Smooth muscle cell (in vitro differentiated cells): ENCODE measurements at regions not wholly inside any gene's neighbourhood (a gene's known extent, or its start where the extent isn't known, plus 50 kb on each side); places are given as distances from the start of the nearest gene placed in this dataset.

Source experiments
- DNase-seq: peaks from one replicate; lab custom pipeline; 2025; ENCODE audit not compliant: unreplicated experiment; lab: John Stamatoyannopoulos, UW
- H2AFZ ChIP-seq: fragments of 200-600 bp; sonication (generic); 2 replicates; pipeline ENCODE4 v1.6.0; 2016; ENCODE audit warnings: antibody characterized with exemption, low read depth, mild to moderate bottlenecking
- H3F3A ChIP-seq: fragments of 200-600 bp; sonication (generic); 2 replicates; pipeline ENCODE4 v1.6.0; 2017; ENCODE audit warnings: antibody characterized with exemption, low read depth
- H3K27ac ChIP-seq: fragments of 200-600 bp; sonication (generic); 2 replicates; pipeline ENCODE4 v1.5.1; 2016; ENCODE audit warnings: low read depth, mild to moderate bottlenecking
- H3K27me3 ChIP-seq: fragments of 200-600 bp; sonication (generic); 2 replicates; pipeline ENCODE4 v1.6.1; 2016; ENCODE audit warnings: low read depth, mild to moderate bottlenecking
- H3K36me3 ChIP-seq: fragments of 200-600 bp; sonication (generic); 2 replicates; pipeline ENCODE4 v1.5.1; 2016; ENCODE audit warnings: low read depth
- H3K4me1 ChIP-seq: fragments of 200-600 bp; sonication (generic); 2 replicates; pipeline ENCODE4 v1.5.1; 2016; ENCODE audit warnings: low read depth
- H3K4me2 ChIP-seq: fragments of 200-600 bp; sonication (generic); 2 replicates; pipeline ENCODE4 v1.6.0; 2016; ENCODE audit warnings: mild to moderate bottlenecking
- H3K4me3 ChIP-seq: fragments of 200-600 bp; sonication (generic); 2 replicates; pipeline ENCODE4 v1.5.1; 2016; ENCODE audit warnings: mild to moderate bottlenecking
- H3K79me2 ChIP-seq: fragments of 200-600 bp; sonication (generic); 2 replicates; pipeline ENCODE4 v1.6.0; 2016; ENCODE audit warnings: low read depth, mild to moderate bottlenecking
- H3K9ac ChIP-seq: fragments of 200-600 bp; sonication (generic); 2 replicates; pipeline ENCODE4 v1.6.0; 2016; ENCODE audit warnings: low read depth
- H3K9me3 ChIP-seq: fragments of 200-600 bp; sonication (generic); replicated peaks from 2 replicates; pipeline ENCODE4 v1.5.1; 2016; ENCODE audit warnings: low read depth
- H4K20me1 ChIP-seq: fragments of 200-600 bp; sonication (generic); 2 replicates; pipeline ENCODE4 v1.6.0; 2016; ENCODE audit warnings: low read depth
- WGBS: methylation state at CpG from one replicate; pipeline ENCODE4 v1.1.7; 2016; ENCODE audit warnings: low lambda C conversion rate; 5-methylcytosine and 5-hydroxymethylcytosine counted together
- TF ChIP-seq, protein P1 (sequence below): fragments of 200-600 bp; sonication (generic); IDR thresholded peaks from 2 replicates; pipeline ENCODE4 v1.5.1; 2017; ENCODE audit warnings: borderline replicate concordance, mild to moderate bottlenecking, antibody characterized with exemption; ENCODE audit not compliant: insufficient read depth, poor library complexity, severe bottlenecking

DNA sequence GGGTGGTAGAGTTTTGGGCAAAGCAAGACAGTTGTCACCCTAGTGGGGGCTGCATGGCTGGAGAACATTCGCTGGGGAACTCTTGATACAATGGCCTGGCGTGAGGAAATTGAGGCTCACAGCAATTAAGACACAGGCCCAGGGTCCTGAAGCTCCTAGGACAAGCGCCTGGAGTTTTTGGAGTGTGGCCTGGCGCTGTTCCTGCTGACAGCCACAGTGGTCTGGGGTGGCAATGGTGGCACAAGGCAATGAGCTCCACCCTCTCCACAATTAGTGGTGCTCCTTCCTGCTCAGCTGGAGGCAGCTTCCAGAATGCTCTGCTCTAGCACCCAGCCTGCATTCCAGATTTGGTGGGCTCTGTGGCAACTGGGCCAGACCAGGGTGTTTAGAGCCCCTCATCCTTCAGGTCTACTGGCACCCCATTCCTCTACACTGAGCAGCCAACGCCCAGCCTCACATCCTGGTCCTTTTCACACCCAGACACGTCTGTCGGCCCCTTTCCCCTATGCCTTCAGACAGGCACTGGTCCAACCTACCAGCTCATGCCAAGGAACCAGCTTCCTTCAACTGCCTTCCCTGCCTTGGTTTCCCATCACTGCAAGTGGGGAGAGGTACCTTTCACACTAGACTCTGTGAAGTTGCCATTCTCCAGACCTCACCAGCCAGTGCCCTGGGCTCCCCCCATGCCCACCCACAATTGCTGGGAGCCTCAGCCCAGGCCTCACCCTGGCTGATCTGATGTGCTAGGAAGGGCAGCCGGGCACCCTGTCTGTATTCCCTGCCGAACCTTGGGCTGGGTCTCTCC is 138.1 kb upstream of the COL5A1 start:
- no peak for DNase-seq
- Histone ChIP-seq H4K20me1 (no peaks in the 10 kb centered on the region), H3F3A (no peaks in the 10 kb centered on the region), H2AFZ (no peak overlapping the region), H3K27me3 (no peaks in the 10 kb centered on the region), H3K4me3 (no peak overlapping the region), H3K9ac (peak overlapping the region; percentile 91), H3K9me3 (no peaks in the 10 kb centered on the region), H3K4me2 (peak overlapping the region; percentile 44), H3K4me1 (peaks cover 4% of the 10 kb centered on the region), H3K27ac (peak overlapping the region; percentile 99), H3K79me2 (peaks cover 6% of the 10 kb centered on the region), H3K36me3 (no peaks in the 10 kb centered on the region)
- WGBS = 84% methylated on average over 9 of the region's 9 CpGs
- TF ChIP-seq, protein P1, sequence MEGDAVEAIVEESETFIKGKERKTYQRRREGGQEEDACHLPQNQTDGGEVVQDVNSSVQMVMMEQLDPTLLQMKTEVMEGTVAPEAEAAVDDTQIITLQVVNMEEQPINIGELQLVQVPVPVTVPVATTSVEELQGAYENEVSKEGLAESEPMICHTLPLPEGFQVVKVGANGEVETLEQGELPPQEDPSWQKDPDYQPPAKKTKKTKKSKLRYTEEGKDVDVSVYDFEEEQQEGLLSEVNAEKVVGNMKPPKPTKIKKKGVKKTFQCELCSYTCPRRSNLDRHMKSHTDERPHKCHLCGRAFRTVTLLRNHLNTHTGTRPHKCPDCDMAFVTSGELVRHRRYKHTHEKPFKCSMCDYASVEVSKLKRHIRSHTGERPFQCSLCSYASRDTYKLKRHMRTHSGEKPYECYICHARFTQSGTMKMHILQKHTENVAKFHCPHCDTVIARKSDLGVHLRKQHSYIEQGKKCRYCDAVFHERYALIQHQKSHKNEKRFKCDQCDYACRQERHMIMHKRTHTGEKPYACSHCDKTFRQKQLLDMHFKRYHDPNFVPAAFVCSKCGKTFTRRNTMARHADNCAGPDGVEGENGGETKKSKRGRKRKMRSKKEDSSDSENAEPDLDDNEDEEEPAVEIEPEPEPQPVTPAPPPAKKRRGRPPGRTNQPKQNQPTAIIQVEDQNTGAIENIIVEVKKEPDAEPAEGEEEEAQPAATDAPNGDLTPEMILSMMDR = no peak

DNA sequence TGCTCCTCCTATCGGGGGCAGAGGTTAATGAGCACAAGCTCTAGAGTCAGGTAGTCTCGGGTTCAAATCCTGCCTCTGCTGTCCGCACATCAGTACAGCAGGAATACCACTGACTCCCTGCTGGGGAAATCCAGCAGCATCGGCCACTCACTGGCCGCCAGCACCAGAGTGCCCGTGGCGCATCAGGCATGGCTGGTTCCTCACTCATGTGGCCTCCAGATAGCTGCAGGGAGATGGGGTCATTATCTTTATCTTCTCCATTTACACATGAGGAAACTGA is 137.6 kb upstream of the COL5A1 start:
- H3F3A ChIP-seq = no peaks in the 10 kb centered on the region
- TF ChIP-seq, protein P1 = no peak
- H3K79me2 ChIP-seq = peaks cover 6% of the 10 kb centered on the region
- H2AFZ ChIP-seq = no peak overlapping the region
- peak overlapping the region; percentile 99 for H3K27ac ChIP-seq
- H4K20me1 ChIP-seq = no peaks in the 10 kb centered on the region
- 96% methylated on average over 7 of the region's 7 CpGs for WGBS
- H3K9ac ChIP-seq = no peak overlapping the region
- H3K27me3 ChIP-seq = no peaks in the 10 kb centered on the region
- H3K36me3 ChIP-seq = no peaks in the 10 kb centered on the region
- peaks cover 4% of the 10 kb centered on the region for H3K4me1 ChIP-seq
- no peak overlapping the region for H3K4me2 ChIP-seq
- H3K9me3 ChIP-seq = no peaks in the 10 kb centered on the region
- no peak for DNase-seq
- no peak overlapping the region for H3K4me3 ChIP-seq

DNA sequence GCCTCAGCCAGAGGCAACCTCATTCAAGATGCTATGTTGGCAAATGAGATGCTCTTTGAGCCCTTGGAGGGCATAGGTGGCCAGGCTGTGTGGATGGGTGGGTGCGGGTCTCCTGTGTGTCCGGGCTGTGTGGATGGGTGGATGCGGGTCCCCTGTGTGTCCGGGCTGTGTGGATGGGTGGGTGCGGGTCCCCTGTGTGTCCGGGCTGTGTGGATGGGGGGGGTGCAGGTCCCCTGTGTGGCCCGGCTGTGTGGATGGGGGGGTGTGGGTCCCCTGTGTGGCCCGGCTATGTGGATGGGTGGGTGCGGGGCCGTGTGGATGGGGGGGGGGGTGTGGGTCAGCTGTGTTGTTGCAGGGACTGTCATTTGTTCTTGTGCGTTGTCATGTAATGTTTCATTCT is 136.6 kb upstream of the COL5A1 start:
- Histone ChIP-seq H3K4me3 (no peak overlapping the region), H3K36me3 (no peaks in the 10 kb centered on the region), H4K20me1 (no peaks in the 10 kb centered on the region), H3K9ac (no peak overlapping the region), H3K4me1 (peaks cover 4% of the 10 kb centered on the region), H2AFZ (no peak overlapping the region), H3K79me2 (peaks cover 6% of the 10 kb centered on the region), H3K27me3 (no peaks in the 10 kb centered on the region), H3K27ac (no peak overlapping the region), H3K9me3 (no peaks in the 10 kb centered on the region), H3K4me2 (no peak overlapping the region), H3F3A (no peaks in the 10 kb centered on the region)
- TF ChIP-seq, protein P1 = no peak
- no peak for DNase-seq
- WGBS = 61% methylated on average over 5 of the region's 11 CpGs

DNA sequence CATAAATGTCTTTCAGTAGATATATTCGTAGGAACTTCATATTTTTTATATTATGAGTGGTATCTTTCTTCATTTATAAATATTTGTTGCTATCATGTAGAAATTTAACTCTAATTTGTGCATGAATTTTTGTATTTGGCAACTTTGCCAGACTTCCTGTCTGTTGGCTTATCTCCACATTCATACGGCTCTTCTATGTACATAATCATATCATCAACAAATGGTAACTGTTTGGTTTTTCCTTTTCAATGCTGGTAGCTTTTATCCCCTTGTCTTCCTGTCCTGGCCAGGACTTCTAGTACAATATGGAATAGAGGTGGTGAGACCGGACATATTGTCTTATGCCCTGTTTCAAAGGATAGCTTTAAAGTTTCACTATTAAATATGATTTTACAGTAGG is 132.3 kb upstream of the COL5A1 start:
- TF ChIP-seq, protein P1 = no peak
- Histone ChIP-seq H3K27me3 (no peaks in the 10 kb centered on the region), H3K9me3 (no peaks in the 10 kb centered on the region), H2AFZ (no peak overlapping the region), H4K20me1 (no peaks in the 10 kb centered on the region), H3K36me3 (no peaks in the 10 kb centered on the region), H3K9ac (no peak overlapping the region), H3K27ac (no peak overlapping the region), H3K4me2 (peak overlapping the region; percentile 17), H3F3A (no peaks in the 10 kb centered on the region), H3K4me3 (no peak overlapping the region), H3K79me2 (no peaks in the 10 kb centered on the region), H3K4me1 (no peaks in the 10 kb centered on the region)
- DNase-seq = no peak
- WGBS = 78% methylated on average over 3 of the region's 3 CpGs
